DOHH2 (cell line): ENCODE measurements at regions not wholly inside any gene's neighbourhood (a gene's known extent, or its start where the extent isn't known, plus 50 kb on each side); places are given as distances from the start of the nearest gene placed in this dataset.

Experiments used
- EZH2phosphoT487 ChIP-seq: fragments of 200-600 bp; sonication (generic); IDR thresholded peaks from 2 replicates; pipeline ENCODE4 v1.6.1; 2017; ENCODE audit warnings: borderline replicate concordance, mild to moderate bottlenecking, antibody characterized with exemption, low read length, moderate library complexity, mixed read lengths
- TF ChIP-seq, protein P1 (sequence below): fragments of 200-600 bp; sonication (generic); IDR thresholded peaks from one replicate; pipeline ENCODE4 v1.5.1; 2014; ENCODE audit warnings: antibody characterized with exemption, mild to moderate bottlenecking, low read depth, low read length; ENCODE audit not compliant: poor library complexity, severe bottlenecking

DNA sequence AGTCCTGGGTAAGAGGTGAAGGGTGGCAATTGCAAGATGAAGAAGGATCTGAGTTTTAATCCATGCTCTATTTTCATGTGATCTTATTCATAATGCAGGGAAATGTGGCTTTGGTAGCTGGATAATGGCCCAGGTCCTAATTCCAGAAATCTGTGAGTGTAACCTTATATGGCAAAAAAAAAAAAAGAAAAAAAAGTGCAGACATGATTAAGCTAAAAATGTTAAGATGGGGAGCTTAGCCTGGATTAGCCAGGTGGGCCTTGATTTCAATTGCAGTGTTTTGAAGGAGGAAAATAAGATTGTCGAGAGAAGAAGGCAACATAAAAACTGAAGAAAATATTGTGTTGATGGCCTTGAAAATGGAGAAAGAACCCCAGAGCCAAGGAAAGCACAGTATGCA, 867.7 kb upstream of the HS3ST1 start:
- TF ChIP-seq, protein P1, sequence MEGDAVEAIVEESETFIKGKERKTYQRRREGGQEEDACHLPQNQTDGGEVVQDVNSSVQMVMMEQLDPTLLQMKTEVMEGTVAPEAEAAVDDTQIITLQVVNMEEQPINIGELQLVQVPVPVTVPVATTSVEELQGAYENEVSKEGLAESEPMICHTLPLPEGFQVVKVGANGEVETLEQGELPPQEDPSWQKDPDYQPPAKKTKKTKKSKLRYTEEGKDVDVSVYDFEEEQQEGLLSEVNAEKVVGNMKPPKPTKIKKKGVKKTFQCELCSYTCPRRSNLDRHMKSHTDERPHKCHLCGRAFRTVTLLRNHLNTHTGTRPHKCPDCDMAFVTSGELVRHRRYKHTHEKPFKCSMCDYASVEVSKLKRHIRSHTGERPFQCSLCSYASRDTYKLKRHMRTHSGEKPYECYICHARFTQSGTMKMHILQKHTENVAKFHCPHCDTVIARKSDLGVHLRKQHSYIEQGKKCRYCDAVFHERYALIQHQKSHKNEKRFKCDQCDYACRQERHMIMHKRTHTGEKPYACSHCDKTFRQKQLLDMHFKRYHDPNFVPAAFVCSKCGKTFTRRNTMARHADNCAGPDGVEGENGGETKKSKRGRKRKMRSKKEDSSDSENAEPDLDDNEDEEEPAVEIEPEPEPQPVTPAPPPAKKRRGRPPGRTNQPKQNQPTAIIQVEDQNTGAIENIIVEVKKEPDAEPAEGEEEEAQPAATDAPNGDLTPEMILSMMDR, result no peak
- TF ChIP-seq EZH2phosphoT487, result no peak
